Type B pancreatic cell (in vitro differentiated cells): ENCODE measurements at regions not wholly inside any gene's neighbourhood (a gene's known extent, or its start where the extent isn't known, plus 50 kb on each side); places are given as distances from the start of the nearest gene placed in this dataset.

Experiments used
- DNase-seq: peaks from one replicate; pipeline ENCODE4 v3.0.0; 2021; ENCODE audit warnings: mixed read lengths; ENCODE audit not compliant: unreplicated experiment; ENCODE audit errors: extremely low spot score
- H3K27ac Mint-ChIP-seq: 2 replicates; pipeline ENCODE4 v1.8.0; 2021; ENCODE audit warnings: mild to moderate bottlenecking, mixed read lengths
- H3K27me3 Mint-ChIP-seq: 2 replicates; pipeline ENCODE4 v1.8.0; 2021; ENCODE audit warnings: mixed read lengths
- H3K36me3 Mint-ChIP-seq: 2 replicates; pipeline ENCODE4 v1.8.0; 2021; ENCODE audit warnings: mixed read lengths
- H3K4me1 Mint-ChIP-seq: one replicate; pipeline ENCODE4 v1.8.0; 2021; ENCODE audit warnings: mixed read lengths; ENCODE audit not compliant: unreplicated experiment
- H3K4me3 Mint-ChIP-seq: 2 replicates; pipeline ENCODE4 v1.8.0; 2021; ENCODE audit warnings: mild to moderate bottlenecking, mixed read lengths
- H3K9me3 Mint-ChIP-seq: 2 replicates; pipeline ENCODE4 v1.8.0; 2021; ENCODE audit warnings: mixed read lengths
- TF ChIP-seq, protein P1 (sequence below): fragments of 200-600 bp; sonication (generic); conservative IDR thresholded peaks from 2 replicates; pipeline ENCODE4 v1.5.0; 2021; ENCODE audit warnings: antibody characterized with exemption, mild to moderate bottlenecking

DNA sequence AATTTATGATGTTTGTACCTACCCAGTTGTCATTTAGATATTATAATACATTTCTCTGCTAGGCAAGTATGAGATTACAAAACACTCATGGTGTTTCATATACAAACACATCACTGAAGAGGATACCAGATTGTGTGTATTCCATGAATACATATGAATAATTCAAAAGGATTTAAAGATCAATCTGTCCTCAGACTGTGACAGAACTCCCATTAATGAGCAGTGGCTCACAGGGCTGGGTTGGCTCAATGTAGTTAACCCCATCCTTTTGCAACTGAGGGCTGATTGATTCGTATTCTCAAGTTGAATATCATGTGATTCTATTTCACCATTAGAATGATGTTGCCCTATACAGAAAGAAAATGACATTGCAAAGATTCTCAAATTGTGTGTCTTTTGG lies 79.6 kb upstream of the SPANXN2 start:
- no peaks in the 10 kb centered on the region for H3K9me3 Mint-ChIP-seq
- H3K36me3 Mint-ChIP-seq, result no peaks in the 10 kb centered on the region
- no peaks in the 10 kb centered on the region for H3K27me3 Mint-ChIP-seq
- H3K4me1 Mint-ChIP-seq, result no peaks in the 10 kb centered on the region
- DNase-seq, result no peak
- H3K4me3 Mint-ChIP-seq, result no peak overlapping the region
- TF ChIP-seq, protein P1, sequence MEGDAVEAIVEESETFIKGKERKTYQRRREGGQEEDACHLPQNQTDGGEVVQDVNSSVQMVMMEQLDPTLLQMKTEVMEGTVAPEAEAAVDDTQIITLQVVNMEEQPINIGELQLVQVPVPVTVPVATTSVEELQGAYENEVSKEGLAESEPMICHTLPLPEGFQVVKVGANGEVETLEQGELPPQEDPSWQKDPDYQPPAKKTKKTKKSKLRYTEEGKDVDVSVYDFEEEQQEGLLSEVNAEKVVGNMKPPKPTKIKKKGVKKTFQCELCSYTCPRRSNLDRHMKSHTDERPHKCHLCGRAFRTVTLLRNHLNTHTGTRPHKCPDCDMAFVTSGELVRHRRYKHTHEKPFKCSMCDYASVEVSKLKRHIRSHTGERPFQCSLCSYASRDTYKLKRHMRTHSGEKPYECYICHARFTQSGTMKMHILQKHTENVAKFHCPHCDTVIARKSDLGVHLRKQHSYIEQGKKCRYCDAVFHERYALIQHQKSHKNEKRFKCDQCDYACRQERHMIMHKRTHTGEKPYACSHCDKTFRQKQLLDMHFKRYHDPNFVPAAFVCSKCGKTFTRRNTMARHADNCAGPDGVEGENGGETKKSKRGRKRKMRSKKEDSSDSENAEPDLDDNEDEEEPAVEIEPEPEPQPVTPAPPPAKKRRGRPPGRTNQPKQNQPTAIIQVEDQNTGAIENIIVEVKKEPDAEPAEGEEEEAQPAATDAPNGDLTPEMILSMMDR, result no peak
- H3K27ac Mint-ChIP-seq, result no peak overlapping the region

DNA sequence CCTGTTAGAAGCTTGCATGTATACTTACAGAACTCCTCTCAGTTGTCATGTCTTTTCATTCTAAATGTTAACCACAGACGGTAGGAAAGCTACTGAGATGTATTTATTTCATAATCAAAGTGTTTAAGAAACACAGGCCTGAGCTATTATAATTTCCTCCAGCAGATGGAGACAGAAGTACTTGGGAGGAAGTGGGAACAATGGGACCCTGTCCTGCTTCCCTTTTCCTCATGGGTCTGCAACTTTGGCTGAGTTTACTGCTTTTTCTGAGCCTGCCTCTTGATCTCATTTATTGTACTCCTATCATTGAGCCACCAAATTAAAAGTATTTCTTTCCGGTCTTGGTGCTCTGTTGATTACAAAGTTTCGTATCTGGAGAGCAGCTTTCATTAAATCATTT lies 67.7 kb upstream of the SPANXN2 start:
- Mint-ChIP-seq H3K27me3 (no peaks in the 10 kb centered on the region), H3K4me1 (no peaks in the 10 kb centered on the region), H3K27ac (no peak overlapping the region), H3K4me3 (no peak overlapping the region), H3K36me3 (no peaks in the 10 kb centered on the region), H3K9me3 (no peaks in the 10 kb centered on the region)
- DNase-seq, result no peak
- TF ChIP-seq, protein P1, result peak; percentile 75

DNA sequence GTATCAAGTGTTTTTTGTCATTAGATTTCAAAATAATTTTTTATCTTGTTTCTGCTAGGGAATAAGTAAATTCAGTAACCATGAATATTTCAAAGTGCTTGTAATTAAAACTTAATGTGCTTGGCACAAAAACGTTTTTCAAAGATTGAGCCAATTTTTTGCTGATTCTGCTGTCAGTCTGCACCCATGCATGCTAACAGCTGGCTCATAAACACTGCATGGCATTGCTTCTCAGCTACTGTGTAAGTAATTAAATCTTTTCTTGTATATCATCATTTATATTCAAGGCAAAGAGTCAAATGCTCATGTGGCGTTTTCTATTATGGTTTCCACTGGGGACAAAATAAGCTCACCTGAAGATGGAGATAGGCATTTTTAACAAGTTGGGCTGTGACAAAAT lies 66.8 kb upstream of the SPANXN2 start:
- Mint-ChIP-seq H3K4me1 (no peaks in the 10 kb centered on the region), H3K9me3 (no peaks in the 10 kb centered on the region), H3K4me3 (no peak overlapping the region), H3K27me3 (no peaks in the 10 kb centered on the region), H3K36me3 (no peaks in the 10 kb centered on the region), H3K27ac (no peak overlapping the region)
- TF ChIP-seq, protein P1, result no peak
- DNase-seq, result no peak

DNA sequence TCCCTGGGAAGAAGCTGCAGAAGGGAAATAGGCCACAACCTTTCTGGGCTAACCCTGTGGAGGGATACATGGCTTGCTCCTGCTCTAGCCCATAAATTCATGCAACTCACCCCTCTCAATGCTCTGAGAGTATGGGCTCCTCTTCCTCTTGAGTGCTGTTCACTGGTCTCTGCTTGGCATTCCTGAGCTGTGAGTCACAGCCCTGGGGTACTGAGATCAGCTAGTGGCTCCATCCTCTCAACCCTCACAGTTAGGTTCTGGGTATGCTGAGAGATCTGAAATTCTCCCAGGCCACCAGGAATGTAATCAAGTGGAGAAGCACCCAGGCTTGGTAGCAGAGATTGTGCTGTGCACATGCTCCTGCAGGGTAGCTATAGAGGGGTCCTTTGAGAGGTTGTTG lies 60.6 kb upstream of the SPANXN2 start:
- Mint-ChIP-seq H3K9me3 (no peaks in the 10 kb centered on the region), H3K4me1 (no peaks in the 10 kb centered on the region)
- DNase-seq, result no peak

More for the DNA sequence above, 60.6 kb upstream of the SPANXN2 start:
- no peaks in the 10 kb centered on the region for H3K36me3 Mint-ChIP-seq
- H3K27me3 Mint-ChIP-seq, result no peaks in the 10 kb centered on the region
- TF ChIP-seq, protein P1, result no peak
- H3K27ac Mint-ChIP-seq, result no peak overlapping the region
- no peak overlapping the region for H3K4me3 Mint-ChIP-seq
